Inferior parietal cortex (tissue), 1 donor: ENCODE measurements at regions not wholly inside any gene's neighbourhood (a gene's known extent, or its start where the extent isn't known, plus 50 kb on each side); places are given as distances from the start of the nearest gene placed in this dataset.
"Not testable (repeated sequence)": the region's sequence is repeated elsewhere in the genome, so short reads cannot be mapped to it uniquely, and the experiment has no call there.

Experiments
- DNase-seq: peaks from one replicate; pipeline ENCODE4 v3.0.0-alpha.2; 2016; ENCODE audit errors: extremely low spot score

GRCh38 chr2:4047961-4048891, 344.9 kb downstream of the DCDC2C start:
- no peak for DNase-seq

DNA sequence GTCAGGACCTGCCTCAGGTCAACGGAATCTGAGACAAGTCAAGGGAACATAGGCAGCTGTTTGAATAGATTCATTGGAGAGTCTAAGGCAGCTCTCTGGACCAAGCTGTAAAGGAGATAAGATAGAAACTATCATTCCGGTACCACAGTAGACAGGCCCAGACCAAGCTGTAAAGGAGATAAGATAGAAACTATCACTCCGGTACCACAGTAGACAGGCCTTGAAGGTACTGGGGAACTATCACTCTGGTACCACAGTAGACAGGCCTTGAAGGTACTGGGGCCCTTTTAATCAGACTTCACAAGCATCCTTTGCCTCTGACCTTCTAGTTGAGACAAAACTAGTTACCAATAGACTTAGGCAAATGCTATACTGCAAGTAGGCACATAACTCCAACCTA, 346.1 kb downstream of the DCDC2C start:
- no peak for DNase-seq

DNA sequence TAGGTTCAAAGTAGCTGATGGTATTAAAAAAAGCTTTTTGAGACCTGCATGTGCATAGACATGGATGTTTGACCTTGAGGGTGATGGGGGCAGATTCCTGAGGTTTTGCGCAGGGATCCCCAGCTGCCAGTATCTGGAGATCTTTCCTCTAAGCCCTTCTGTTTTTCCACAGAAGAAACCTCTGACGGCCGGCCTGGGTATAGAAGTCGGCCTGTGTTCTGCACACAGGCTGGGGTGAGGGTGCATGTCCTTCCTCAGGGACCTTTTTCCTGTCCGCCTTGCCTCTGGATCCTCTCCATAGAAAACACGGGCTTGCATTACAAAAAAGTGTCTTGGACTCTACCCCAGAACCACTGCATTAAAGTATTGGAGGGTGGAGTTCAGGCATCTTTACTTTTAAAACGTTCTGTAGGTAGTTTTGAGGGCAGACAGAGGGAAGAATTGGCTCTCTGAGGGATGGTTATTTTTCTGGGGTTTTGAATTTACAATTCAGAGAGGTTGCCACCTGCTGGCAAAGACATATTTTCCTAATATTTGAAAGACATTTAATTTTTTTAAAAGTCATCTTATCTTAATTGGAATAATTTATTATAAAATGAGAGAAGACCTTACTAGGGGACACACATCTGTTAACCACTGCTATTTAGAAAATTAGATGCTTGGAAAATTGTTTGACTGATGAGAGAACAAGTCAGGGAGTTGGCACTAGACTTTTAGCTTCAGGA, 350.6 kb downstream of the DCDC2C start:
- no peak for DNase-seq

GRCh38 chr2:4066217-4066616, 362.8 kb downstream of the DCDC2C start:
- DNase-seq, result no peak

GRCh38 chr2:4073026-4073569, 369.7 kb downstream of the DCDC2C start:
- DNase-seq, result no peak

DNA sequence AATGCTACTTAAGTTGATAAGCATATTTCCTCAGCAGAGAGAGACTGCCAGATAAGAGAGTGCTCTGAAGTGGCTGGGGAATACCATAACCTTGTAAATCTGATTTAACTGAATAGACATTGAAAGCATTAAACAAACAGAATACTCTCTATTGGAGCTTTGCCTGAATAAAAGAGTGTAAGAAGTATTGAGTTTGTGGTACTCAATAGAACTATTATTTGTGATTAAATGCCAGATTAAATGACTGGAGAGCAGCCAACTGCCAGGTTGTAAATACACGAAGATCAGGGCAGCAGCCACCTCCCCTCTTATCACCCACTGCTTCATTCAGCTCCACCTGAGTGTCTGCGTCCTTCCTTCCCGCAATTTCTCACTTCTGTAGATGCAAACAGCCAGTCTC, 373.6 kb downstream of the DCDC2C start:
- DNase-seq, result no peak

GRCh38 chr2:4085186-4085585, 381.8 kb downstream of the DCDC2C start:
- no peak for DNase-seq

DNA sequence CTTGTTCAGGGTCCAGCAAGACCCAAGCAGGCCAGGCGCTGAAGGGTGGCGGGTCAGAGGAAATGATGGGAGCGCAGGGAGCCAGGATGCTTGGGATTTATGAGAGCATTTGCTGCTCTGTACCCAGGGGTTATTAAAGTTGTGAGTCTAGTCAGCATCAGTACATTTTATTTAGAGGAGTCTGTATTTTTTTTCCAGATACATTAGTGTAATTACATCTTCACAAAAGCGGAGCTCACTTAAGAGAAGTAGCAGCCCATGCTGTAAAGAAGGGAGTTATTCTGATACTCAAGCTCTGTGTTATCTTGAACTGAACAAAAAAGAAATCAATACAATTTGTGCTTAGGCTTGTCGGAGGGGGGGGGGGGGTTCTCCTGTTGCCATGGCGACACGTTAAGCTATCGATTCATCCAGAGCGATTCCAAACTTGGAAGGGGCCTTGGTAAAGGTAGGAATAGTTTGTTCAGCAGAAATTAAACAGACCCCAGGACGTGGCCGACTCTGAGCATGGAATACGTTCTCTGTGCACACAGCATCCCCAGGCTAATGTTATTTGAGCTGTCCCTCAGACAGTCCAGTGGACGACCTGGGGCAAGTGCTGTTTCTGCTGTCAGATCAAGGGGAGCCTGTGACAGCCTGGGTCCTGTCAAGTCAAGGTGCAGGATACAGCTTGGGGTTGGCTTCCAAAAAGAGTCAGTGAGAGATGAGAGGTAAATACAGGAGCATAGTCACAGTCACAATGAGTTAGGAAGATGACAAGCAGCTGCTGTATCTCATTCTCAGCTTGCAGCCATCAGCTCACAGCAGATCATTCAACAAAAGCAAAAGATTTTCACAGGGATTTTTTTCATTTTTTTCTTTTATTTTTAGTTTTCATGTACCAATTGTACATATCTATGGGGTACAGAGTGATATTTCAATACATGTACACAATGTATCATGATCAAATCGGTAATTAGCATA, 387.6 kb downstream of the DCDC2C start:
- no peak for DNase-seq

- DNase-seq, result no peak
Observed at GRCh38 chr2:4091869-4092268, 388.5 kb downstream of the DCDC2C start.

DNA sequence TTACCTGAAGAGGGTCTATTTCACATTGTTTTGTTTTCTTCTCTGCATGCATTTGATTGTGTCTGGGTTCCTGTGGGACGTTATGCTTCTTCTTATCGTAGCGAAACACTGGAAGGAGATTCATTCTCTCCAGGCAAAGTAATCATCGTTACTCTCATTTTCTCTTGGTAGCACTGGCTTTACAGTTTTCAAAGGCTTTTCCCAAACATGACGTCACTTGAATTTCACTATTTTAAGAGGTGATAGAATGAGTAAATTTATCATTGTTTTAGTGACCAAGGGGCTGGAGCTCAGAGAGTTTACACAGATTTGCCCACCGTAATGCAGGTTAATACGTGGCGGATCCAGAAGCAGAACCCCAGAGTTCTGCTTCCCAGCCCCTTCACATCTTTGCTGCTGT, 391.4 kb downstream of the DCDC2C start:
- DNase-seq, result no peak

- DNase-seq, result no peak
Observed at GRCh38 chr2:4096978-4097766, 393.8 kb downstream of the DCDC2C start.

GRCh38 chr2:4098137-4098536, 394.8 kb downstream of the DCDC2C start:
- no peak for DNase-seq

DNA sequence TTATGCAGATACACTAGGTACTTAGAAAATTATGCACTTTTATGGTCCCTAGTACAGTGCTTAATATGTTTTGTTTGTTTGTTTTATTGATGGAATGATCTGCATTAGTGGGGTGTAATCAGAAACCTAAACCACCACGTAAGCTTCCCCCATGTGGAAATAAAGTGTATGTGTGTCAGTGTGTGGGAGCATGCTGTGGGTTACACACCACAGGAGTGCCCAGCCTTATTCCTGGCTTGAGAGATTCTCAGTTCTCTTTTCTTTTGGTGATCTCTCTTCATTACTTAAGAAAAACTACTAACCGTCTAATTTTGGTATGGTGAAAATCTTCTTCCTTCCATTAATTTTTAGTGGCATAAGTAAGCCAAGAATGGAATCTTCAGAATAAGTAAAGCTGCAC, 398.6 kb downstream of the DCDC2C start:
- no peak for DNase-seq

DNA sequence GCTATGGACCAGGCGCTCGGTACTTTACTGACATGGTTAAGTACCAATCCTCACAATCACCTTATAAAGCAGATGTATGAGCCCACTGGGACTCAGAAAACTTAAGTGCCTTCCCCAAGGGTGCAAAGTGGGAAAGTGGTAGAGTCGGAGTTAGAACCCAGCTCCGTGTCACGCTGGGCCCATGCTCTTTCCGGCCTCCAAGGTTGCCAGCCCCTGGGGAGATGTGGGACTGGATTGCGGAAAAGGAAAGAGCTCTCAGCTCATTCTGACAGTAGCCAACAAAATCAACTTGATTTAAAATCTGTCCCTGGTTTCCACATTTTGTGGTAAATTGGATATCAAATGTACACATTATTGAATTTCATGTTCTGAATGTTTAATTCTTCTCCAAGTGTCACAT, 403.8 kb downstream of the DCDC2C start:
- DNase-seq, result no peak

GRCh38 chr2:4110273-4110672, 406.9 kb downstream of the DCDC2C start:
- DNase-seq, result no peak

DNA sequence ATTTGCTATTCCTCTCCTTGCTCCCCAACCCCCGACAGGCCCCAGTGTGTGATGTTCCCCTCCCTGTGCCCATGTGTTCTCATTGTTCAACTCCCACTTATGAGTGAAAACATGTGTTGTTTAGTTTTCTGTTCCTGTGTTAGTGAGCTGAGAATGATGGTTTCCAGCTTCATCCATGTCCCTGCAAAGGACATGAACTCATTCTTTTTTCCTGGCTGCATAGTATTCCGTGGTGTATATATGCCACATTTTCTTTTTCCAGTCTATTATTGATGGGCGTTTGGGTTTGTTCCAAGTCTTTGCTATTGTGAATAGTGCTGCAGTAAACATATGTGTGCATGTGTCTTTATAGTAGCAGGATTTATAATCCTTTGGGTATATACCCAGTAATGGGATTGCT, 412.1 kb downstream of the DCDC2C start:
- DNase-seq, result not testable (repeated sequence)

DNA sequence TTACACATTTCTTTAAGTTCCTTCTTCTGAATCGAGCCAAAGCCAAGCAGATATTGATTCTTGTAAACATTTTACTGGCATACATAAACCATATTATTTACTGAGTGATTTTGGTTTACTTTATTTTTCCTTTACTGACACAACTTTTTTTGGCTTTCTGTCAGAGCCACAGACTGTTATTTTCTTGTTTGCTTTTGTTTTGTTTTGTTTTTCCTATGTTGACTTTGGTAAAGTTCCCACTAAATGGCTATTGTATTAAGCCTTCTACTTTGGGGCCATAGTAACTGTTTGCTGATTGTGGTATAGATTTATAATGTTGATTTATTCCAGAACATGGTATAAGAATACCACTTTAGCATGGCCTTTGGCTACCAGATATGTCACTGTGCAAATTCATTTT, 419.4 kb downstream of the DCDC2C start:
- no peak for DNase-seq

DNA sequence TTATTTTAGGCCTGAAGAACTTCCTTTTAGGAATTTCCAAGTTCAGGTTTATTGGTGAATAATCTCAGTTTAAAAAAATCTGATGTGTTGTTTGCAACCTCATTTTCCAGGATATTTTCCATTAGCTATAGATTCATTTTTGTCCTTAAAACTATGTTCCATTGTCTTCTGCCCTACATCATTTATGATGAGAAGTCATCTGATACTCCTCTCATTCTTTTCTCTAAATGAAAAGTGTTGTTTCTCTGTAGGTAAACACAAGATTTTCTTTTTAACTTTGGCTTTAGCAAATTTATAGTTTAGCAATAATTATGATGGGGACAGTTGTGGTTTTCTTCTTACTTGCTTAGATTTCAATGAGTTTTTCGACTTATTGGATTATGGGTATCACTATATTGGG, 427.3 kb downstream of the DCDC2C start:
- no peak for DNase-seq

- DNase-seq, result no peak
Observed at GRCh38 chr2:4134551-4135550, 431.5 kb downstream of the DCDC2C start.

DNA sequence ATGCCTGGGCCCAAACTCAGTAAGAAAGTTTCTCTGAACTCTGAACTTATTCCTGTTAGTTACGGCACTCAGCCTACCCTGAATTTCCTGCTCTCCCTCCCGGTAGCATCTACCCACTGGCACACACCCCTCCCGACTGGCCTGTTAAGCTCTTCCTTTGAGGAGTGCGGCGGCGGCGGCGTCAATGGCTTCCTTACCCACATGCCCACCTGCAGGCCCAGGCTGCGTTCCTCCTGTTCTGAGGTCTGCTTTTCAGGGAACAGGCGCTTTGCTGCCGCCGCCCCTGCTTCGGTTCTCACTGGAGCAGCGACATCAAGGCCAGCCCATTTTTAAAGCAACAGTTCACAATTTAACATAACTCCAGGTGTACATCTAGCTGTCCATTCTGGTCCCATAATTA, 432.4 kb downstream of the DCDC2C start:
- DNase-seq, result no peak
